HEK293 (cell line): ENCODE measurements at regions not wholly inside any gene's neighbourhood (a gene's known extent, or its start where the extent isn't known, plus 50 kb on each side); places are given as distances from the start of the nearest gene placed in this dataset.
A peak's percentile ranks its signal among the peaks of the same experiment; 100 is the strongest.

Experiments used
- CTCF ChIA-PET: fragments of 350-600 bp; formaldehyde crosslinking; extraction: SDS; loops from one replicate; lab custom pipeline; 2021; ENCODE audit warnings: antibody characterized with exemption; lab: Yijun Ruan, JAX
- POLR2A ChIA-PET: fragments of 300-600 bp; formaldehyde crosslinking; extraction: SDS; loops from one replicate; lab custom pipeline; 2020; ENCODE audit warnings: antibody characterized with exemption, inconsistent platforms; lab: Yijun Ruan, JAX
- H3K27ac ChIP-seq: fragments of 200-500 bp; sonication (Bioruptor generic); 2 replicates; pipeline ENCODE4 v1.5.1; 2014; ENCODE audit warnings: low read depth, low read length, control low read depth, inconsistent platforms; ENCODE audit errors: extremely low read depth
- H3K36me3 ChIP-seq, 2 experiments: fragments of 200-500 bp in 1 of 2; sonication (Bioruptor generic) in 1 of 2; 1 replicate in 1 of 2; 2 replicates in 1 of 2; pipeline ENCODE4 v1.5.1; 2014 to 2017; ENCODE audit warnings: inconsistent platforms in 2 of 2, low read length in 2 of 2; ENCODE audit not compliant: control insufficient read depth in 2 of 2, insufficient read depth in 1 of 2
- H3K4me1 ChIP-seq: fragments of 200-500 bp; sonication (Bioruptor generic); 2 replicates; pipeline ENCODE4 v1.5.1; 2014; ENCODE audit warnings: mild to moderate bottlenecking, low read length, inconsistent platforms; ENCODE audit not compliant: control insufficient read depth, insufficient read depth
- H3K4me3 ChIP-seq: 2 replicates; pipeline ENCODE4 v1.5.1; 2011; ENCODE audit warnings: low read depth, mild to moderate bottlenecking, control low read depth, low read length, moderate library complexity
- H3K9me3 ChIP-seq: fragments of 200-500 bp; sonication (Bioruptor generic); 2 replicates; pipeline ENCODE4 v1.5.1; 2014; ENCODE audit warnings: low read depth, low read length, inconsistent platforms; ENCODE audit not compliant: control insufficient read depth, insufficient read depth
- BCL11A ChIP-seq: fragments of 450-650 bp; formaldehyde crosslinking; IDR thresholded peaks from 2 replicates; pipeline ENCODE4 v1.5.1; 2016; ENCODE audit warnings: low read depth, missing biosample characterization, missing genetic modification characterization
- GLI4 ChIP-seq: fragments of 450-650 bp; formaldehyde crosslinking; IDR thresholded peaks from 2 replicates; pipeline ENCODE4 v1.5.1; 2016; ENCODE audit warnings: missing biosample characterization, missing genetic modification characterization
- MZF1 ChIP-seq: fragments of 450-650 bp; formaldehyde crosslinking; IDR thresholded peaks from 2 replicates; pipeline ENCODE4 v1.5.1; 2017; ENCODE audit warnings: missing biosample characterization, missing genetic modification characterization, borderline replicate concordance
- RBAK ChIP-seq: fragments of 450-650 bp; formaldehyde crosslinking; IDR thresholded peaks from 2 replicates; pipeline ENCODE4 v1.5.1; 2016; ENCODE audit warnings: missing biosample characterization, missing genetic modification characterization
- SCRT1 ChIP-seq: fragments of 450-650 bp; formaldehyde crosslinking; IDR thresholded peaks from 2 replicates; pipeline ENCODE4 v1.5.1; 2016; ENCODE audit warnings: missing biosample characterization, missing genetic modification characterization, borderline replicate concordance
- ZBTB8A ChIP-seq: fragments of 450-650 bp; formaldehyde crosslinking; IDR thresholded peaks from 2 replicates; pipeline ENCODE4 v1.5.1; 2016; ENCODE audit warnings: missing biosample characterization, missing genetic modification characterization
- ZEB2 ChIP-seq: fragments of 450-650 bp; formaldehyde crosslinking; IDR thresholded peaks from 2 replicates; pipeline ENCODE4 v1.5.1; 2016; ENCODE audit warnings: missing biosample characterization, missing genetic modification characterization
- ZNF121 ChIP-seq: fragments of 450-650 bp; formaldehyde crosslinking; IDR thresholded peaks from 2 replicates; pipeline ENCODE4 v1.5.1; 2016; ENCODE audit warnings: missing biosample characterization, missing genetic modification characterization
- ZNF146 ChIP-seq: fragments of 450-650 bp; formaldehyde crosslinking; IDR thresholded peaks from 2 replicates; pipeline ENCODE4 v1.5.1; 2016; ENCODE audit warnings: missing biosample characterization, missing genetic modification characterization
- ZNF155 ChIP-seq: fragments of 450-650 bp; formaldehyde crosslinking; IDR thresholded peaks from 2 replicates; pipeline ENCODE4 v1.5.1; 2016; ENCODE audit warnings: missing biosample characterization, missing genetic modification characterization
- ZNF2 ChIP-seq: fragments of 450-650 bp; formaldehyde crosslinking; IDR thresholded peaks from 2 replicates; pipeline ENCODE4 v1.5.1; 2016; ENCODE audit warnings: missing biosample characterization, missing genetic modification characterization
- ZNF202 ChIP-seq: fragments of 450-650 bp; formaldehyde crosslinking; IDR thresholded peaks from 2 replicates; pipeline ENCODE4 v1.5.1; 2016; ENCODE audit warnings: missing biosample characterization, missing genetic modification characterization, borderline replicate concordance
- ZNF223 ChIP-seq: fragments of 450-650 bp; formaldehyde crosslinking; IDR thresholded peaks from 2 replicates; pipeline ENCODE4 v1.5.1; 2016; ENCODE audit warnings: missing biosample characterization, missing genetic modification characterization
- ZNF311 ChIP-seq: fragments of 450-650 bp; formaldehyde crosslinking; IDR thresholded peaks from 2 replicates; pipeline ENCODE4 v1.5.1; 2017; ENCODE audit warnings: missing biosample characterization, missing genetic modification characterization, borderline replicate concordance
- ZNF423 ChIP-seq: fragments of 450-650 bp; formaldehyde crosslinking; IDR thresholded peaks from 2 replicates; pipeline ENCODE4 v1.5.1; 2016; ENCODE audit warnings: missing biosample characterization, missing genetic modification characterization
- ZNF548 ChIP-seq: fragments of 450-650 bp; formaldehyde crosslinking; IDR thresholded peaks from 2 replicates; pipeline ENCODE4 v1.5.1; 2016; ENCODE audit warnings: missing biosample characterization, missing genetic modification characterization
- ZNF610 ChIP-seq: fragments of 450-650 bp; formaldehyde crosslinking; IDR thresholded peaks from 2 replicates; pipeline ENCODE4 v1.5.1; 2016; ENCODE audit warnings: missing biosample characterization, missing genetic modification characterization, borderline replicate concordance
- ZNF776 ChIP-seq: fragments of 450-650 bp; formaldehyde crosslinking; IDR thresholded peaks from 2 replicates; pipeline ENCODE4 v1.5.0; 2017; ENCODE audit warnings: missing biosample characterization, missing genetic modification characterization, borderline replicate concordance
- ZSCAN23 ChIP-seq: fragments of 450-650 bp; formaldehyde crosslinking; IDR thresholded peaks from 2 replicates; pipeline ENCODE4 v1.5.1; 2016; ENCODE audit warnings: missing biosample characterization, missing genetic modification characterization
- TF ChIP-seq, protein P1 (sequence below): IDR thresholded peaks from 2 replicates; pipeline ENCODE4 v1.6.1; 2011; ENCODE audit warnings: mild to moderate bottlenecking, low read depth, low read length, borderline replicate concordance
- TF ChIP-seq, protein P2 (sequence below): fragments of 450-650 bp; formaldehyde crosslinking; IDR thresholded peaks from 2 replicates; pipeline ENCODE4 v1.5.0; 2017; ENCODE audit warnings: missing biosample characterization, missing genetic modification characterization, borderline replicate concordance
- TF ChIP-seq, protein P3 (sequence below): fragments of 450-650 bp; formaldehyde crosslinking; IDR thresholded peaks from 2 replicates; pipeline ENCODE4 v1.5.1; 2017; ENCODE audit warnings: missing biosample characterization, missing genetic modification characterization
- TF ChIP-seq, protein P4 (sequence below): fragments of 450-650 bp; formaldehyde crosslinking; IDR thresholded peaks from 2 replicates; pipeline ENCODE4 v1.5.1; 2016; ENCODE audit warnings: missing biosample characterization, missing genetic modification characterization
- TF ChIP-seq, protein P5 (sequence below): fragments of 450-650 bp; formaldehyde crosslinking; IDR thresholded peaks from 2 replicates; pipeline ENCODE4 v1.5.1; 2016; ENCODE audit warnings: missing biosample characterization, missing genetic modification characterization

DNA sequence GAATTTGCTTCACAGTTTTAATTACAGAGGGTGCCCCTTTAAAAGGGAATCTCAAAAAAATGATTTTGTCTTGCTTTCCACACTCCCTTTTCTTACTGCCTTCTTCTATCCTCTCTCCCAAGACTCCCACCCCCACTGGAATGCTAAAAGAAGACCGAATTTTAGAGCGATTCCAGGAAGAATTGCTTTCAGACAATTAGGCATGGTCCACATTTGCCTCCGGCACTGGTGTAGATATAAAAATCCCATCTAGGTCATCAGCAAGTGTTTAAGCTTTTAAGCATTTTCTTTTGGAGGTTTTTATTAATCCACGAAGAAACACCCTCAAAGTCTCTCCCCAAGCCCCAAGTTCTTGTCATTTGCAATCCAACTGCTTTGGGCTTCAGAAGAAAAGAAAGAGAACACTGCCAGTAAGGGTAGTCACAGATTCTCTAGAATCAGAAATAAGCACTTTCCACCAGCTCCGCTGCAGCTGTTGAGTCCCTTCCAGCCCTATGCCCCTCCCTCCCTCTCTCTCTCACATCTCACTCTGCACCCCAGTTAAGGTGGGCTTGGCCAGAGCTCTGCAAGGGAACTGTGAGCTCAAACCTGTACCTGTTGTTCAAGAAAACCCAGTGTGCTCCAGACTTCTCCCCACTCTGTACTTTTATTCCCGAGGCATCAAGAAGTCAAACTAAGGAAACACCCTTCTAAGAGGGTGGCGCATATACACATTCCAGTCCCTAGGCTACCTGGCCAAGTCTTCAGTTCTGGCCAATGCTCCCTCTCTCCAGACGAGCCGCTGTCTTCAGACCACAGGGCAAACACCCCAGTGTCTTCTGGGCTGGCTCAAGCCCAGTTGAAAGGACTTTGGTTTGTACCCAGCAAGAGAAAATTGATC lies 170.2 kb downstream of the RGS9 start:
- Histone ChIP-seq H3K4me1 (no peaks in the 10 kb centered on the region), H3K9me3 (no peaks in the 10 kb centered on the region), H3K36me3 (no peaks in the 10 kb centered on the region), H3K27ac (no peak overlapping the region), H3K4me3 (no peak overlapping the region)
- TF ChIP-seq GLI4 (tag by site-specific recombination), result no peak
- TF ChIP-seq, protein P1, sequence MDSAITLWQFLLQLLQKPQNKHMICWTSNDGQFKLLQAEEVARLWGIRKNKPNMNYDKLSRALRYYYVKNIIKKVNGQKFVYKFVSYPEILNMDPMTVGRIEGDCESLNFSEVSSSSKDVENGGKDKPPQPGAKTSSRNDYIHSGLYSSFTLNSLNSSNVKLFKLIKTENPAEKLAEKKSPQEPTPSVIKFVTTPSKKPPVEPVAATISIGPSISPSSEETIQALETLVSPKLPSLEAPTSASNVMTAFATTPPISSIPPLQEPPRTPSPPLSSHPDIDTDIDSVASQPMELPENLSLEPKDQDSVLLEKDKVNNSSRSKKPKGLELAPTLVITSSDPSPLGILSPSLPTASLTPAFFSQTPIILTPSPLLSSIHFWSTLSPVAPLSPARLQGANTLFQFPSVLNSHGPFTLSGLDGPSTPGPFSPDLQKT, result no peak
- TF ChIP-seq ZNF223 (tag by site-specific recombination), result no peak
- TF ChIP-seq ZBTB8A (tag by site-specific recombination), result no peak
- no peak for TF ChIP-seq ZNF423
- TF ChIP-seq ZNF202 (tag by site-specific recombination), result no peak
- no peak for TF ChIP-seq ZNF146
- TF ChIP-seq, protein P2, sequence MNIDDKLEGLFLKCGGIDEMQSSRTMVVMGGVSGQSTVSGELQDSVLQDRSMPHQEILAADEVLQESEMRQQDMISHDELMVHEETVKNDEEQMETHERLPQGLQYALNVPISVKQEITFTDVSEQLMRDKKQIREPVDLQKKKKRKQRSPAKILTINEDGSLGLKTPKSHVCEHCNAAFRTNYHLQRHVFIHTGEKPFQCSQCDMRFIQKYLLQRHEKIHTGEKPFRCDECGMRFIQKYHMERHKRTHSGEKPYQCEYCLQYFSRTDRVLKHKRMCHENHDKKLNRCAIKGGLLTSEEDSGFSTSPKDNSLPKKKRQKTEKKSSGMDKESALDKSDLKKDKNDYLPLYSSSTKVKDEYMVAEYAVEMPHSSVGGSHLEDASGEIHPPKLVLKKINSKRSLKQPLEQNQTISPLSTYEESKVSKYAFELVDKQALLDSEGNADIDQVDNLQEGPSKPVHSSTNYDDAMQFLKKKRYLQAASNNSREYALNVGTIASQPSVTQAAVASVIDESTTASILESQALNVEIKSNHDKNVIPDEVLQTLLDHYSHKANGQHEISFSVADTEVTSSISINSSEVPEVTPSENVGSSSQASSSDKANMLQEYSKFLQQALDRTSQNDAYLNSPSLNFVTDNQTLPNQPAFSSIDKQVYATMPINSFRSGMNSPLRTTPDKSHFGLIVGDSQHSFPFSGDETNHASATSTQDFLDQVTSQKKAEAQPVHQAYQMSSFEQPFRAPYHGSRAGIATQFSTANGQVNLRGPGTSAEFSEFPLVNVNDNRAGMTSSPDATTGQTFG, result no peak
- no peak for TF ChIP-seq ZNF121 (tag by site-specific recombination)
- TF ChIP-seq ZNF155 (tag by site-specific recombination), result no peak
- no peak for TF ChIP-seq ZSCAN23 (tag by site-specific recombination)
- TF ChIP-seq, protein P3, sequence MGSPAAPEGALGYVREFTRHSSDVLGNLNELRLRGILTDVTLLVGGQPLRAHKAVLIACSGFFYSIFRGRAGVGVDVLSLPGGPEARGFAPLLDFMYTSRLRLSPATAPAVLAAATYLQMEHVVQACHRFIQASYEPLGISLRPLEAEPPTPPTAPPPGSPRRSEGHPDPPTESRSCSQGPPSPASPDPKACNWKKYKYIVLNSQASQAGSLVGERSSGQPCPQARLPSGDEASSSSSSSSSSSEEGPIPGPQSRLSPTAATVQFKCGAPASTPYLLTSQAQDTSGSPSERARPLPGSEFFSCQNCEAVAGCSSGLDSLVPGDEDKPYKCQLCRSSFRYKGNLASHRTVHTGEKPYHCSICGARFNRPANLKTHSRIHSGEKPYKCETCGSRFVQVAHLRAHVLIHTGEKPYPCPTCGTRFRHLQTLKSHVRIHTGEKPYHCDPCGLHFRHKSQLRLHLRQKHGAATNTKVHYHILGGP, result no peak
- ChIA-PET CTCF (no interaction called here), POLR2A (no interaction called here)

DNA sequence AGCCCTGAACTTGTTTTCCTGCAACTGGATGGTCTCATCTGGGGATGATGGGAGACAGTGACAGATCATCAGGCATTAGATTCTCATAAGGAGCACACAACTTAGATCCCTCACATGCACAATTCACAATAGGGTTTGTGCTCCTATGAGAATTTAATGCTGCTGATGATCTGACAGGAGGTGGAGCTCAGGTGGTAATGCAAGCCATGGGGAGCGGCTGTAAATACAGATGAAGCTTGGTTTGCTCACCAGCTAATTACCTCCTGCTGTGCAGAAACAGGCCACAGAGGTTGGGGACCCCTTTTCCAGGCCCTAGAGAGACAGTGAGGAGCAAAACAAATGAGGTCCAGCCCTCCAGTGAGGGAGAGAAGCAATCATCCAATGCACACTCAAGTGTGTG lies 168.6 kb downstream of the RGS9 start:
- no peak overlapping the region for H3K4me3 ChIP-seq
- TF ChIP-seq BCL11A (tag by site-specific recombination) (no peak), ZNF610 (peak; percentile 100)
- TF ChIP-seq, all 188 proteins: peak for 1
- H3K36me3 ChIP-seq, result no peaks in the 10 kb centered on the region
- H3K9me3 ChIP-seq, result no peaks in the 10 kb centered on the region
- ChIA-PET CTCF (interaction anchor here (0.7 to 1.5 kb wide), 2 partner anchors 11 to 860 kb away, joined by 3 to 10 read pairs; no protein-coding TSS in a partner anchor), POLR2A (no interaction called here)
- H3K27ac ChIP-seq, result no peak overlapping the region
- H3K4me1 ChIP-seq, result no peaks in the 10 kb centered on the region

DNA sequence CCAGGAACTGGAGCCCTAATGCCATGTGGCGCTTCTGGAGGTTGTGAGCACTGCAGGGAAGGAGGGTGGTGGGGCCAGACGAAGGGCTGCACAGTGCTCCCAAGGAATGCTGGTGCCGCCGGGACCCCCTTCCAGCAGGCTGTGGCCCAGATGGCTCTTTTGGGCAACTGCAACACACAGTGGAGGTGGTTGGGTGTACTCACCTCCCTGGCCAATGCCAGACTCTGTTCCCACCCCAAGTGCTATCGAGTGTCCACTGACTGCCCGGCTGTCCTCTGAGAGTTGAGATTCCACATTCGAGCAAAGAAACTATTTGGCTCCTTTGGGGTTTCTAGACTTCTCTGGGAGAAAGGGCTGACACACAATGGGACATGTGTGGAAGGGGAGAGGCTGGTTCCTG lies 167.9 kb downstream of the RGS9 start:
- H3K9me3 ChIP-seq, result no peaks in the 10 kb centered on the region
- ChIA-PET POLR2A (no interaction called here), CTCF (no interaction called here)
- H3K4me3 ChIP-seq, result no peak overlapping the region
- H3K36me3 ChIP-seq, result no peaks in the 10 kb centered on the region
- no peaks in the 10 kb centered on the region for H3K4me1 ChIP-seq
- H3K27ac ChIP-seq, result no peak overlapping the region
- TF ChIP-seq RBAK (tag by site-specific recombination) (no peak), ZNF121 (tag by site-specific recombination) (no peak), ZSCAN23 (tag by site-specific recombination) (no peak), ZNF311 (no peak), MZF1 (no peak), ZNF548 (tag by site-specific recombination) (no peak), ZNF776 (tag by site-specific recombination) (no peak), ZEB2 (no peak), SCRT1 (tag by site-specific recombination) (no peak), ZNF2 (tag by site-specific recombination) (no peak)
- TF ChIP-seq, protein P4, sequence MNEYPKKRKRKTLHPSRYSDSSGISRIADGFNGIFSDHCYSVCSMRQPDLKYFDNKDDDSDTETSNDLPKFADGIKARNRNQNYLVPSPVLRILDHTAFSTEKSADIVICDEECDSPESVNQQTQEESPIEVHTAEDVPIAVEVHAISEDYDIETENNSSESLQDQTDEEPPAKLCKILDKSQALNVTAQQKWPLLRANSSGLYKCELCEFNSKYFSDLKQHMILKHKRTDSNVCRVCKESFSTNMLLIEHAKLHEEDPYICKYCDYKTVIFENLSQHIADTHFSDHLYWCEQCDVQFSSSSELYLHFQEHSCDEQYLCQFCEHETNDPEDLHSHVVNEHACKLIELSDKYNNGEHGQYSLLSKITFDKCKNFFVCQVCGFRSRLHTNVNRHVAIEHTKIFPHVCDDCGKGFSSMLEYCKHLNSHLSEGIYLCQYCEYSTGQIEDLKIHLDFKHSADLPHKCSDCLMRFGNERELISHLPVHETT, result no peak
- TF ChIP-seq, protein P5, sequence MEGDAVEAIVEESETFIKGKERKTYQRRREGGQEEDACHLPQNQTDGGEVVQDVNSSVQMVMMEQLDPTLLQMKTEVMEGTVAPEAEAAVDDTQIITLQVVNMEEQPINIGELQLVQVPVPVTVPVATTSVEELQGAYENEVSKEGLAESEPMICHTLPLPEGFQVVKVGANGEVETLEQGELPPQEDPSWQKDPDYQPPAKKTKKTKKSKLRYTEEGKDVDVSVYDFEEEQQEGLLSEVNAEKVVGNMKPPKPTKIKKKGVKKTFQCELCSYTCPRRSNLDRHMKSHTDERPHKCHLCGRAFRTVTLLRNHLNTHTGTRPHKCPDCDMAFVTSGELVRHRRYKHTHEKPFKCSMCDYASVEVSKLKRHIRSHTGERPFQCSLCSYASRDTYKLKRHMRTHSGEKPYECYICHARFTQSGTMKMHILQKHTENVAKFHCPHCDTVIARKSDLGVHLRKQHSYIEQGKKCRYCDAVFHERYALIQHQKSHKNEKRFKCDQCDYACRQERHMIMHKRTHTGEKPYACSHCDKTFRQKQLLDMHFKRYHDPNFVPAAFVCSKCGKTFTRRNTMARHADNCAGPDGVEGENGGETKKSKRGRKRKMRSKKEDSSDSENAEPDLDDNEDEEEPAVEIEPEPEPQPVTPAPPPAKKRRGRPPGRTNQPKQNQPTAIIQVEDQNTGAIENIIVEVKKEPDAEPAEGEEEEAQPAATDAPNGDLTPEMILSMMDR, result no peak
